OCI-LY3 (cell line): ENCODE measurements at regions not wholly inside any gene's neighbourhood (a gene's known extent, or its start where the extent isn't known, plus 50 kb on each side); places are given as distances from the start of the nearest gene placed in this dataset.

Experiments used
- EZH2phosphoT487 ChIP-seq: fragments of 200-600 bp; shearing (Covaris generic); IDR thresholded peaks from 2 replicates; pipeline ENCODE4 v1.6.1; 2018; ENCODE audit warnings: antibody characterized with exemption, mixed run types, low read depth
- TF ChIP-seq, protein P1 (sequence below): fragments of 200-600, 300-600 bp; sonication (generic); IDR thresholded peaks from 2 replicates; pipeline ENCODE4 v1.5.1; 2014; ENCODE audit warnings: antibody characterized with exemption, low read length, low read depth

DNA sequence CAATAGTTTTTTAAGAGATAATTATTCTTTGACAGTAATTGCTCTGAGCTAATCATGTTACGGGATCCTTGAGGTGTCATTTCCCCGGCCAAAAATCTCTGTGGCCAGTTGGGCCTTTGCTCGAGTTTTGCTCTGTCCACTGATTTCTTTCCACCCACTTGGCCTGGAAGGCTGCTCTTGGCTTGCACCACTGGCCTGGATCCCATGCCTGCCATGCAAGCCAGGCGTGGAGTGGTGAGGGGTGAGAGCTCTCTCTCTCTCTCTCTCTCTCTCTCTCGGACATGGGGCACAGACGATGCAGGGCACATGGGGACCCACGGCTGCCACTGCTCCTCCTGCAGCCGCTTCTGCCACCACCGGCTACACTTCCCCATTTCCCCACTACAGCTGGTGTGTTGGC, 853.0 kb upstream of the GCFC2 start:
- TF ChIP-seq, protein P1, sequence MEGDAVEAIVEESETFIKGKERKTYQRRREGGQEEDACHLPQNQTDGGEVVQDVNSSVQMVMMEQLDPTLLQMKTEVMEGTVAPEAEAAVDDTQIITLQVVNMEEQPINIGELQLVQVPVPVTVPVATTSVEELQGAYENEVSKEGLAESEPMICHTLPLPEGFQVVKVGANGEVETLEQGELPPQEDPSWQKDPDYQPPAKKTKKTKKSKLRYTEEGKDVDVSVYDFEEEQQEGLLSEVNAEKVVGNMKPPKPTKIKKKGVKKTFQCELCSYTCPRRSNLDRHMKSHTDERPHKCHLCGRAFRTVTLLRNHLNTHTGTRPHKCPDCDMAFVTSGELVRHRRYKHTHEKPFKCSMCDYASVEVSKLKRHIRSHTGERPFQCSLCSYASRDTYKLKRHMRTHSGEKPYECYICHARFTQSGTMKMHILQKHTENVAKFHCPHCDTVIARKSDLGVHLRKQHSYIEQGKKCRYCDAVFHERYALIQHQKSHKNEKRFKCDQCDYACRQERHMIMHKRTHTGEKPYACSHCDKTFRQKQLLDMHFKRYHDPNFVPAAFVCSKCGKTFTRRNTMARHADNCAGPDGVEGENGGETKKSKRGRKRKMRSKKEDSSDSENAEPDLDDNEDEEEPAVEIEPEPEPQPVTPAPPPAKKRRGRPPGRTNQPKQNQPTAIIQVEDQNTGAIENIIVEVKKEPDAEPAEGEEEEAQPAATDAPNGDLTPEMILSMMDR, result no peak
- TF ChIP-seq EZH2phosphoT487, result no peak
